Caco-2 (cell line): ENCODE measurements at regions not wholly inside any gene's neighbourhood (a gene's known extent, or its start where the extent isn't known, plus 50 kb on each side); places are given as distances from the start of the nearest gene placed in this dataset.
"Not testable (repeated sequence)": the region's sequence is repeated elsewhere in the genome, so short reads cannot be mapped to it uniquely, and the experiment has no call there.

Source experiments
- BruUV-seq: library from RNA; stranded (reverse); fragments of 400-500 nt; replicated peaks from 2 replicates; lab custom pipeline; 2021; lab: Mats Ljungman, UMichigan
- CTCF ChIA-PET: fragments of 300-600 bp; sonication (Branson Sonifier 250); formaldehyde crosslinking; loops from one replicate; lab custom pipeline; 2022; ENCODE audit warnings: antibody characterized with exemption; lab: Charles Lee
- POLR2A ChIA-PET: fragments of 300-600 bp; sonication (Branson Sonifier 250); formaldehyde crosslinking; loops from one replicate; lab custom pipeline; 2022; ENCODE audit warnings: antibody characterized with exemption; lab: Charles Lee
- DNase-seq, 2 experiments: peaks; one replicate each; pipeline versions ENCODE4 v3.0.0 to v3.0.0-alpha.2; 2020 to 2022
- H3K27me3 ChIP-seq: replicated peaks from 2 replicates; pipeline ENCODE4 v1.6.0; 2011; ENCODE audit warnings: low read length; ENCODE audit not compliant: control insufficient read depth, insufficient read depth
- H3K36me3 ChIP-seq: 2 replicates; pipeline ENCODE4 v1.5.1; 2011; ENCODE audit warnings: low read length; ENCODE audit not compliant: control insufficient read depth, insufficient read depth
- H3K4me1 ChIP-seq: fragments of 250-450 bp; sonication (Bioruptor Pico); 2 replicates; pipeline ENCODE4 v1.5.1; 2020; ENCODE audit warnings: mild to moderate bottlenecking
- H3K4me3 ChIP-seq: 2 replicates; pipeline ENCODE4 v1.5.1; 2011; ENCODE audit warnings: low read depth, mild to moderate bottlenecking, control low read depth, low read length
- H3K9me3 ChIP-seq: fragments of 250-450 bp; sonication (Bioruptor Pico); 2 replicates; pipeline ENCODE4 v1.5.1; 2020; ENCODE audit warnings: mild to moderate bottlenecking, moderate library complexity
- H3K27ac Mint-ChIP-seq: one replicate; pipeline ENCODE4 v1.8.0; 2022; ENCODE audit warnings: mixed read lengths; ENCODE audit not compliant: unreplicated experiment
- H3K27me3 Mint-ChIP-seq: one replicate; pipeline ENCODE4 v1.8.0; 2022; ENCODE audit warnings: mixed read lengths; ENCODE audit not compliant: insufficient read depth, unreplicated experiment
- H3K36me3 Mint-ChIP-seq: one replicate; pipeline ENCODE4 v1.8.0; 2022; ENCODE audit warnings: mild to moderate bottlenecking, mixed read lengths; ENCODE audit not compliant: insufficient read depth, unreplicated experiment
- H3K4me1 Mint-ChIP-seq: one replicate; pipeline ENCODE4 v1.8.0; 2022; ENCODE audit warnings: low read depth, mixed read lengths; ENCODE audit not compliant: unreplicated experiment
- H3K4me3 Mint-ChIP-seq: one replicate; pipeline ENCODE4 v1.8.0; 2022; ENCODE audit warnings: mild to moderate bottlenecking, moderate library complexity, mixed read lengths; ENCODE audit not compliant: unreplicated experiment
- H3K9me3 Mint-ChIP-seq: one replicate; pipeline ENCODE4 v1.8.0; 2022; ENCODE audit warnings: mixed read lengths; ENCODE audit not compliant: unreplicated experiment
- CTCF ChIP-seq, 2 experiments: fragments of 200-600 bp in 1 of 2; IDR thresholded peaks; 1 replicate in 1 of 2; 2 replicates in 1 of 2; pipeline versions ENCODE4 v1.5.1 to v1.8.0; 2011 to 2022; ENCODE audit warnings: antibody characterized with exemption in 1 of 2, control low read depth in 1 of 2, inconsistent platforms in 1 of 2, low read depth in 1 of 2, low read length in 1 of 2, mild to moderate bottlenecking in 1 of 2, moderate library complexity in 1 of 2; ENCODE audit not compliant: insufficient read depth in 1 of 2, severe bottlenecking in 1 of 2, unreplicated experiment in 1 of 2
- intact Hi-C: fragments of 100-400 bp; cut with micrococcal nuclease; formaldehyde crosslinking; loops from one replicate; pipeline ENCODE4 v1.10.0; 2022; ENCODE audit not compliant: unreplicated experiment

DNA sequence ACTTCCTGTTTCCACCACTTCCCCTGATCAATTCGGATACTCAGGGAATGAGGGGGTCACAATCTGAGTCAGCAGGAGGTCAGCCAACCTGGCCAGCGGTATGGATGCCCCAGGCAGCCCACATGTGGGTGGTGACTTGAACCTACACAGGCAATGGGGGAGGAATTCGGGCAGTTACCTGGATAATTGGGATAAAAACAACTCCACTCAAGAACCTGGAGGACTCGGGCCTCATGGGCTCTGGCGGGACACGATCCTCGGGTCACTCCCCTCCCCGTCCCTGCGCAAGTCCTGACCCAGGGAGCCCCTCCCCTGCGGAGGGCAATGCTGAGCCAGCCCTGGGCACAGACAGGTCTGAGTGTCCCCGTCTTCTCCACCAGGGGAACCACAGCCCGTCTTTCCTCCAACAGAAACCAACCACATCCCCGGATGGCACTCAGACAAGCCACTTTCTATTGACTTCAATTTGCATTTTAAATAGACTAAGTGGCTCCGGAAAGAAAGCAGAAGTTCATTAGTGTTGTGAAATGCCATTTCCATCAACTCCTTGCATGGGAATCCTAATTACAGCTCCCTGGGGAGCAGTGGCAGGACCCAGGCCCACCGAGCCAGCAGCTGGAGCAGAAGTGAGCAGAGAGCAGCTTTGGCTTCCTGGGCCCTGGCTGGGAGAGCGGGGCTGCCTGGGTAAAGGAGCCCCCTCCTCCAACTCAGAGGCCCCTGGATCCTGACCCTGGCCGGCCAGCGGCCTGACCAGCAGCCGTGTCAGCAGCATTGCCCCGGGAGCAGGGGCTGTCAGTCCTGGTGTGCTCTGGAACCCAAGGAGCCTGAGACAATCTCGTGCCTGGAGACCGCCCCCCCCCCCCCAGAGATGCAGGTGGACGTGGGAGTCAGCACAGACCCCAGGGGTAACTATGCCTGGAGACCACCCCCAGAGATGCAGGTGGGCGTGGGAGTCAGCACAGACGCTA, 374.1 kb downstream of the ADGRD1 start:
- CTCF ChIA-PET: no interaction called here
- no TSS peak for BruUV-seq
- intact Hi-C loops: no loop called here
- H3K36me3 Mint-ChIP-seq: no peaks in the 10 kb centered on the region
- no peak for DNase-seq
- Histone ChIP-seq H3K4me1 (no peaks in the 10 kb centered on the region), H3K27me3 (no peaks in the 10 kb centered on the region), H3K4me3 (no peak overlapping the region), H3K36me3 (no peaks in the 10 kb centered on the region), H3K9me3 (no peaks in the 10 kb centered on the region; the same call in 1 of the 2 replicates)
- TF ChIP-seq CTCF (IDR thresholded peaks at IDR 0.05; ENCODE audit: insufficient read depth in 1 of 2, low read depth in 1 of 2, low read length in 1 of 2, severe bottlenecking in 1 of 2, unreplicated experiment in 1 of 2): peak in 1 of 2 experiments; percentile 1
- H3K9me3 Mint-ChIP-seq: peaks cover 36% of the 10 kb centered on the region
- no peak overlapping the region for H3K27ac Mint-ChIP-seq
- H3K27me3 Mint-ChIP-seq: peaks cover 12% of the 10 kb centered on the region
- no peak overlapping the region for H3K4me3 Mint-ChIP-seq
- H3K4me1 Mint-ChIP-seq: no peaks in the 10 kb centered on the region
- POLR2A ChIA-PET: no interaction called here

GRCh38 chr12:131328861-131329845, 375.4 kb downstream of the ADGRD1 start:
- H3K36me3 Mint-ChIP-seq: not testable (repeated sequence)

DNA sequence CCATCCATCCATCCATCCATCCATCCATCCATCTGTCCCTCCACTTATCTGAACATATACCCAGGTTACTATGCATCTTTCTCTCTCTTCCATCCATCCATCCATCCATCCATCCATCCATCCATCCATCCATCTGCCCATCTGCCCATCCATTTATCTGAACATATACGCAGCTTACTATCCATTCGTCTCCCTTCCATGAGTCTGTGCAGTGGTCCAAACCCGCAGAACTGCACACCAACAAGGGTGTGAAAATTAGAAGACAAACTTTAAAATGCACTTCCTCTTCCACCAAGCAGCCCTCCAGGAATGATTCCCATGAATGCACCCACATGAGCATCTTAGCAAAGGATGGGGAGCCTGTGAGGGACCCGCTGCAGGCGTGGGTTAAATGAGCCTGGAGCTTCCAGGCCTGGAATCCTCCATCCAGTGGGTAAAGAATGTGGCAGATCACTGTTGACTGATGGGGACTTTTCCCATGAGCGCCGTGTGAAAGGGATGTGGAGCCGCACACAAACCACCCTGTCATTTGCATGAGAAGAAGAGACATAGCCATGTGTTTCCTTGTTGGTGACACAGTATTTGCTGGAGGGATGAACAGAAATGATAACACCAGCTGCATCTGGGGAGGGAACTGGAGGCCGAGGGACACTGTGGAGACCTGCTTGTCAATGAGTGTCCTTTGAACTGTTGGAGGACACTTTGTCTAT, 376.6 kb downstream of the ADGRD1 start:
- Mint-ChIP-seq H3K36me3 (no peaks in the 10 kb centered on the region), H3K4me3 (no peak overlapping the region), H3K27me3 (peaks cover 12% of the 10 kb centered on the region), H3K4me1 (no peaks in the 10 kb centered on the region), H3K27ac (no peak overlapping the region), H3K9me3 (peaks cover 26% of the 10 kb centered on the region)
- ChIA-PET CTCF (no interaction called here), POLR2A (no interaction called here)
- no peaks in the 10 kb centered on the region for H3K27me3 ChIP-seq
- no peaks in the 10 kb centered on the region for H3K4me1 ChIP-seq
- no TSS peak for BruUV-seq
- TF ChIP-seq CTCF (IDR thresholded peaks at IDR 0.05; ENCODE audit: insufficient read depth in 1 of 2, low read depth in 1 of 2, low read length in 1 of 2, severe bottlenecking in 1 of 2, unreplicated experiment in 1 of 2): no peak
- H3K36me3 ChIP-seq: no peaks in the 10 kb centered on the region
- intact Hi-C loops: no loop called here
- DNase-seq: no peak
- H3K9me3 ChIP-seq: no peaks in the 10 kb centered on the region
- no peak overlapping the region for H3K4me3 ChIP-seq

More at GRCh38 chr12:131328861-131329845, 375.4 kb downstream of the ADGRD1 start:
- H3K4me3 ChIP-seq, H3K9me3 ChIP-seq, H3K36me3 ChIP-seq, H3K4me3 Mint-ChIP-seq, H3K27me3 ChIP-seq, H3K27ac Mint-ChIP-seq, DNase-seq, POLR2A ChIA-PET, CTCF ChIA-PET, intact Hi-C loops, H3K4me1 Mint-ChIP-seq, BruUV-seq, H3K4me1 ChIP-seq: not testable (repeated sequence)
- peaks cover 12% of the 10 kb centered on the region for H3K27me3 Mint-ChIP-seq
- peaks cover 34% of the 10 kb centered on the region for H3K9me3 Mint-ChIP-seq
